Keratinocyte (primary cell): ENCODE measurements at regions not wholly inside any gene's neighbourhood (a gene's known extent, or its start where the extent isn't known, plus 50 kb on each side); places are given as distances from the start of the nearest gene placed in this dataset.

Experiments
- EZH2 ChIP-seq: IDR thresholded peaks from one replicate; pipeline ENCODE4 v1.6.1; 2012; ENCODE audit warnings: inconsistent platforms, mild to moderate bottlenecking, low read length, moderate library complexity
- TF ChIP-seq, protein P1 (sequence below), 3 experiments: IDR thresholded peaks in 1 of 3; conservative IDR thresholded peaks in 1 of 3; optimal IDR thresholded peaks in 1 of 3; 2 replicates in 2 of 3; 3 replicates in 1 of 3; pipeline versions ENCODE3 to v1.5.1; 2011; ENCODE audit warnings: low read length in 3 of 3, mild to moderate bottlenecking in 3 of 3, moderate library complexity in 2 of 3, control low read depth in 1 of 3, inconsistent platforms in 1 of 3; ENCODE audit not compliant: insufficient read depth in 2 of 3; ENCODE audit errors: extremely low read depth in 1 of 3

DNA sequence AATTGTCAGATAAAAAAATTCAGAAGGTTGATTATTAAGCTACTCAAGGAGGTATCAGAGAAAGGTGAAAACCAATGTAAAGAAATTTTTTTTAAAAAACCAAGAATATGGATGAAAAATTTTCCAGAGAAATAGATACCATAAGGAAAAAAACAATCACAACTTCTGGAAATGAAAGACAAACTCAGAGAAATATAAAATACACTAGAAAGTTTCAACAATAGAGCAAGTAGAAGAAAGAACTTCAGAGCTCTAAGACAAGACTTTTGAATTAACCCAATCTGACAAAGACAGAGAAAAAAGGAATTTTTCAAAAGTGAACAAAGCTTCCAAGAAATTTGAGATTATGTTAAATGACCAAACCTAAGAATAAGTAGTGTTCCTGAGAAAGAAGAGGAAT, 62.9 kb upstream of the TEAD1 start:
- no peak for TF ChIP-seq EZH2
- TF ChIP-seq, protein P1, sequence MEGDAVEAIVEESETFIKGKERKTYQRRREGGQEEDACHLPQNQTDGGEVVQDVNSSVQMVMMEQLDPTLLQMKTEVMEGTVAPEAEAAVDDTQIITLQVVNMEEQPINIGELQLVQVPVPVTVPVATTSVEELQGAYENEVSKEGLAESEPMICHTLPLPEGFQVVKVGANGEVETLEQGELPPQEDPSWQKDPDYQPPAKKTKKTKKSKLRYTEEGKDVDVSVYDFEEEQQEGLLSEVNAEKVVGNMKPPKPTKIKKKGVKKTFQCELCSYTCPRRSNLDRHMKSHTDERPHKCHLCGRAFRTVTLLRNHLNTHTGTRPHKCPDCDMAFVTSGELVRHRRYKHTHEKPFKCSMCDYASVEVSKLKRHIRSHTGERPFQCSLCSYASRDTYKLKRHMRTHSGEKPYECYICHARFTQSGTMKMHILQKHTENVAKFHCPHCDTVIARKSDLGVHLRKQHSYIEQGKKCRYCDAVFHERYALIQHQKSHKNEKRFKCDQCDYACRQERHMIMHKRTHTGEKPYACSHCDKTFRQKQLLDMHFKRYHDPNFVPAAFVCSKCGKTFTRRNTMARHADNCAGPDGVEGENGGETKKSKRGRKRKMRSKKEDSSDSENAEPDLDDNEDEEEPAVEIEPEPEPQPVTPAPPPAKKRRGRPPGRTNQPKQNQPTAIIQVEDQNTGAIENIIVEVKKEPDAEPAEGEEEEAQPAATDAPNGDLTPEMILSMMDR (optimal IDR thresholded peaks at IDR 0.05 in 1 of 3, IDR thresholded peaks at IDR 0.05 in 1 of 3, conservative IDR thresholded peaks at IDR 0.05 in 1 of 3; ENCODE audit: extremely low read depth in 1 of 3, insufficient read depth in 2 of 3, low read length in 3 of 3) = no peak
